ENCODE measurements at regions not wholly inside any gene's neighbourhood (a gene's known extent, or its start where the extent isn't known, plus 50 kb on each side); places are given as distances from the start of the nearest gene placed in this dataset.

DNA sequence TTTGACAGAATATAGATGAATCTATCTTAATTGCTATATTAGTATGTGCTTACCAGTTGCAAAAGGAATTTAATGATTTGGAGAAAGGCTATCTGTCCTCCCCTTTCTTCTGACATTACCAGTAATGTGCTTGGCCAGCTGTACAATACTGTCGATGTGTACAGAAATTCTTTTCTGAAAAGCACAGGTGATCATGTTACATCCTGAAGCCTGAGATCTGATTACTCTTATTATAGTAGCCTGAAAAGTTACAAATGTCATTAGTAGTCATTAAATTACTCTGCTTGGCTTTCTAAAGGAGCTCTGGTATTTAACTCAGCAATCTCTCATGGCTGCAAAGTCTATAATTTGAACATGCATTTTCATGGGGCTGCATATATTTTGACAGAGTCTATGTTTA is 209.8 kb downstream of the PTPRC start (continued):
- TF ChIP-seq, protein P1, sequence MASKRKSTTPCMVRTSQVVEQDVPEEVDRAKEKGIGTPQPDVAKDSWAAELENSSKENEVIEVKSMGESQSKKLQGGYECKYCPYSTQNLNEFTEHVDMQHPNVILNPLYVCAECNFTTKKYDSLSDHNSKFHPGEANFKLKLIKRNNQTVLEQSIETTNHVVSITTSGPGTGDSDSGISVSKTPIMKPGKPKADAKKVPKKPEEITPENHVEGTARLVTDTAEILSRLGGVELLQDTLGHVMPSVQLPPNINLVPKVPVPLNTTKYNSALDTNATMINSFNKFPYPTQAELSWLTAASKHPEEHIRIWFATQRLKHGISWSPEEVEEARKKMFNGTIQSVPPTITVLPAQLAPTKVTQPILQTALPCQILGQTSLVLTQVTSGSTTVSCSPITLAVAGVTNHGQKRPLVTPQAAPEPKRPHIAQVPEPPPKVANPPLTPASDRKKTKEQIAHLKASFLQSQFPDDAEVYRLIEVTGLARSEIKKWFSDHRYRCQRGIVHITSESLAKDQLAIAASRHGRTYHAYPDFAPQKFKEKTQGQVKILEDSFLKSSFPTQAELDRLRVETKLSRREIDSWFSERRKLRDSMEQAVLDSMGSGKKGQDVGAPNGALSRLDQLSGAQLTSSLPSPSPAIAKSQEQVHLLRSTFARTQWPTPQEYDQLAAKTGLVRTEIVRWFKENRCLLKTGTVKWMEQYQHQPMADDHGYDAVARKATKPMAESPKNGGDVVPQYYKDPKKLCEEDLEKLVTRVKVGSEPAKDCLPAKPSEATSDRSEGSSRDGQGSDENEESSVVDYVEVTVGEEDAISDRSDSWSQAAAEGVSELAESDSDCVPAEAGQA (IDR thresholded peaks at IDR 0.05; ENCODE audit: low read depth) = no peak
- TF ChIP-seq, protein P1 (CRISPR knock-in tag; IDR thresholded peaks at IDR 0.05; ENCODE audit: borderline replicate concordance) = no peak
- TF ChIP-seq HNRNPL (IDR thresholded peaks at IDR 0.05; ENCODE audit: low read depth, low read length) (no peak), ZNF326 (CRISPR knock-in tag; IDR thresholded peaks at IDR 0.05; ENCODE audit: borderline replicate concordance) (no peak), ZFP37 (CRISPR knock-in tag; IDR thresholded peaks at IDR 0.05; ENCODE audit: borderline replicate concordance) (no peak), ZNF546 (CRISPR knock-in tag; conservative IDR thresholded peaks at IDR 0.05) (no peak)
- TF ChIP-seq, protein P2, sequence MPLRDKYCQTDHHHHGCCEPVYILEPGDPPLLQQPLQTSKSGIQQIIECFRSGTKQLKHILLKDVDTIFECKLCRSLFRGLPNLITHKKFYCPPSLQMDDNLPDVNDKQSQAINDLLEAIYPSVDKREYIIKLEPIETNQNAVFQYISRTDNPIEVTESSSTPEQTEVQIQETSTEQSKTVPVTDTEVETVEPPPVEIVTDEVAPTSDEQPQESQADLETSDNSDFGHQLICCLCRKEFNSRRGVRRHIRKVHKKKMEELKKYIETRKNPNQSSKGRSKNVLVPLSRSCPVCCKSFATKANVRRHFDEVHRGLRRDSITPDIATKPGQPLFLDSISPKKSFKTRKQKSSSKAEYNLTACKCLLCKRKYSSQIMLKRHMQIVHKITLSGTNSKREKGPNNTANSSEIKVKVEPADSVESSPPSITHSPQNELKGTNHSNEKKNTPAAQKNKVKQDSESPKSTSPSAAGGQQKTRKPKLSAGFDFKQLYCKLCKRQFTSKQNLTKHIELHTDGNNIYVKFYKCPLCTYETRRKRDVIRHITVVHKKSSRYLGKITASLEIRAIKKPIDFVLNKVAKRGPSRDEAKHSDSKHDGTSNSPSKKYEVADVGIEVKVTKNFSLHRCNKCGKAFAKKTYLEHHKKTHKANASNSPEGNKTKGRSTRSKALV (CRISPR knock-in tag; IDR thresholded peaks at IDR 0.05) = no peak
